ENCODE measurements at regions not wholly inside any gene's neighbourhood (a gene's known extent, or its start where the extent isn't known, plus 50 kb on each side); places are given as distances from the start of the nearest gene placed in this dataset.
A peak's percentile ranks its signal among the peaks of the same experiment; 100 is the strongest.

GRCh38 chr6:152859225-152859624 is 108.6 kb downstream of the VIP start:
- Mint-ChIP-seq H3K9me3 (no peaks in the 10 kb centered on the region), H3K27ac (no peak overlapping the region), H3K4me1 (no peaks in the 10 kb centered on the region), H3K36me3 (no peaks in the 10 kb centered on the region), H3K27me3 (peaks cover 8 to 27% (median 13%) of the 10 kb centered on the region in 5 donors), H3K4me3 (no peak overlapping the region)
- ATAC-seq (no peak), DNase-seq (no peak)
- POLR2A ChIA-PET: no interaction called here

GRCh38 chr6:152863618-152864326 is 113.2 kb downstream of the VIP start:
- Mint-ChIP-seq H3K27me3 (peaks cover 6 to 31% (median 20%) of the 10 kb centered on the region in 5 donors), H3K27ac (no peak overlapping the region), H3K4me3 (no peak overlapping the region), H3K4me1 (no peaks in the 10 kb centered on the region), H3K36me3 (no peaks in the 10 kb centered on the region), H3K9me3 (no peaks in the 10 kb centered on the region)
- ATAC-seq (peak; percentile 60 to 66), DNase-seq (peak; percentile 18 to 82 (median 56))
- POLR2A ChIA-PET: no interaction called here

GRCh38 chr6:152874267-152874666 is 108.6 kb downstream of the FBXO5 start:
- Mint-ChIP-seq H3K27me3 (peaks cover 9 to 45% (median 14%) of the 10 kb centered on the region in 5 donors), H3K36me3 (peaks cover 0 to 2% (median 1%) of the 10 kb centered on the region in 3 donors), H3K4me1 (no peaks in the 10 kb centered on the region), H3K4me3 (no peak overlapping the region), H3K27ac (no peak overlapping the region), H3K9me3 (peaks cover 0 to 4% (median 0%) of the 10 kb centered on the region in 9 donors)
- DNase-seq (no peak), ATAC-seq (no peak)
- POLR2A ChIA-PET: no interaction called here

GRCh38 chr6:152874846-152875568 is 107.8 kb downstream of the FBXO5 start:
- no peak for ATAC-seq
- peaks cover 9 to 51% (median 20%) of the 10 kb centered on the region in 5 donors for H3K27me3 Mint-ChIP-seq
- no peaks in the 10 kb centered on the region for H3K4me1 Mint-ChIP-seq
- H3K4me3 Mint-ChIP-seq: no peak overlapping the region
- no peak overlapping the region for H3K27ac Mint-ChIP-seq
- peaks cover 0 to 11% (median 5%) of the 10 kb centered on the region in 9 donors for H3K9me3 Mint-ChIP-seq
- no peak for DNase-seq
- POLR2A ChIA-PET: no interaction called here
- peaks cover 0 to 9% (median 2%) of the 10 kb centered on the region in 3 donors for H3K36me3 Mint-ChIP-seq

- Mint-ChIP-seq H3K9me3 (peaks cover 0 to 31% (median 19%) of the 10 kb centered on the region in 9 donors), H3K4me3 (no peak overlapping the region), H3K4me1 (no peaks in the 10 kb centered on the region), H3K27ac (no peak overlapping the region), H3K36me3 (peaks cover 0 to 21% (median 2%) of the 10 kb centered on the region in 3 donors), H3K27me3 (peaks cover 2 to 36% (median 14%) of the 10 kb centered on the region in 5 donors)
- no peak for DNase-seq
- POLR2A ChIA-PET: no interaction called here
- ATAC-seq: no peak
Measured at GRCh38 chr6:152879681-152880080, 103.2 kb downstream of the FBXO5 start.

- Mint-ChIP-seq H3K27ac (no peak overlapping the region), H3K36me3 (no peaks in the 10 kb centered on the region), H3K4me1 (peaks cover 2 to 6% (median 2%) of the 10 kb centered on the region in 4 donors), H3K9me3 (peaks cover 0 to 12% (median 0%) of the 10 kb centered on the region in 9 donors), H3K4me3 (no peak overlapping the region), H3K27me3 (peaks cover 20 to 55% (median 30%) of the 10 kb centered on the region in 5 donors)
- POLR2A ChIA-PET: no interaction called here
- DNase-seq (no peak), ATAC-seq (no peak)
Measured at GRCh38 chr6:152893187-152893586, 89.7 kb downstream of the FBXO5 start.

GRCh38 chr6:152896923-152897322 is 85.9 kb downstream of the FBXO5 start:
- Mint-ChIP-seq H3K27me3 (peaks cover 11 to 49% (median 31%) of the 10 kb centered on the region in 5 donors), H3K4me3 (no peak overlapping the region), H3K36me3 (no peaks in the 10 kb centered on the region), H3K9me3 (no peaks in the 10 kb centered on the region), H3K27ac (no peak overlapping the region), H3K4me1 (peaks cover 2 to 6% (median 2%) of the 10 kb centered on the region in 4 donors)
- ATAC-seq: no peak
- POLR2A ChIA-PET: no interaction called here
- DNase-seq: no peak

GRCh38 chr6:152897807-152898399 is 84.9 kb downstream of the FBXO5 start:
- Mint-ChIP-seq H3K4me1 (peaks cover 2 to 6% (median 2%) of the 10 kb centered on the region in 4 donors), H3K9me3 (no peaks in the 10 kb centered on the region)

GRCh38 chr6:152904678-152905077 is 78.2 kb downstream of the FBXO5 start:
- Mint-ChIP-seq H3K36me3 (no peaks in the 10 kb centered on the region), H3K4me1 (no peaks in the 10 kb centered on the region)
- POLR2A ChIA-PET: no interaction called here

More at GRCh38 chr6:152897807-152898399, 84.9 kb downstream of the FBXO5 start:
- Mint-ChIP-seq H3K27ac (no peak overlapping the region), H3K27me3 (peaks cover 17 to 58% (median 31%) of the 10 kb centered on the region in 5 donors), H3K4me3 (no peak overlapping the region), H3K36me3 (no peaks in the 10 kb centered on the region)
- peak; percentile 14 to 73 (median 48) for DNase-seq
- POLR2A ChIA-PET: no interaction called here
- peak; percentile 69 to 77 for ATAC-seq

GRCh38 chr6:152905551-152906299 is 77.1 kb downstream of the FBXO5 start:
- Mint-ChIP-seq H3K9me3 (no peaks in the 10 kb centered on the region), H3K27ac (no peak overlapping the region), H3K4me1 (no peaks in the 10 kb centered on the region), H3K27me3 (peaks cover 7 to 38% (median 12%) of the 10 kb centered on the region in 5 donors), H3K36me3 (no peaks in the 10 kb centered on the region), H3K4me3 (no peak overlapping the region)
- DNase-seq (no peak), ATAC-seq (no peak)
- POLR2A ChIA-PET: no interaction called here

More at GRCh38 chr6:152904678-152905077, 78.2 kb downstream of the FBXO5 start:
- Mint-ChIP-seq H3K9me3 (no peaks in the 10 kb centered on the region), H3K27ac (no peak overlapping the region), H3K4me3 (no peak overlapping the region), H3K27me3 (peaks cover 7 to 37% (median 15%) of the 10 kb centered on the region in 5 donors)
- DNase-seq: no peak
- ATAC-seq: no peak

- Mint-ChIP-seq H3K36me3 (peaks cover 0 to 12% (median 3%) of the 10 kb centered on the region in 3 donors), H3K27me3 (peaks cover 11 to 50% (median 18%) of the 10 kb centered on the region in 5 donors), H3K4me3 (no peak overlapping the region), H3K9me3 (peaks cover 5 to 18% (median 12%) of the 10 kb centered on the region in 9 donors), H3K27ac (no peak overlapping the region), H3K4me1 (no peaks in the 10 kb centered on the region)
- DNase-seq: no peak
- ATAC-seq: no peak
- POLR2A ChIA-PET: no interaction called here
Measured at GRCh38 chr6:152909241-152909640, 73.6 kb downstream of the FBXO5 start.

GRCh38 chr6:152916035-152916434 is 66.8 kb downstream of the FBXO5 start:
- H3K36me3 Mint-ChIP-seq: peaks cover 0 to 18% (median 3%) of the 10 kb centered on the region in 3 donors
- H3K4me1 Mint-ChIP-seq: no peaks in the 10 kb centered on the region
- no peak overlapping the region for H3K4me3 Mint-ChIP-seq
- H3K9me3 Mint-ChIP-seq: peaks cover 8 to 25% (median 17%) of the 10 kb centered on the region in 9 donors
- ATAC-seq: no peak
- POLR2A ChIA-PET: no interaction called here
- peaks cover 22 to 60% (median 27%) of the 10 kb centered on the region in 5 donors for H3K27me3 Mint-ChIP-seq
- DNase-seq: no peak
- no peak overlapping the region for H3K27ac Mint-ChIP-seq

Data from naive thymus-derived CD8-positive, alpha-beta T cell (primary cell).